GM23248 (cell line): ENCODE measurements at regions not wholly inside any gene's neighbourhood (a gene's known extent, or its start where the extent isn't known, plus 50 kb on each side); places are given as distances from the start of the nearest gene placed in this dataset.

Experiments
- EZH2 ChIP-seq: fragments of 200-600 bp; sonication (generic); IDR thresholded peaks from 2 replicates; pipeline ENCODE4 v1.6.1; 2018; ENCODE audit warnings: antibody characterized with exemption, mild to moderate bottlenecking; ENCODE audit not compliant: insufficient read depth, poor library complexity, severe bottlenecking
- EZH2phosphoT487 ChIP-seq: fragments of 200-600 bp; sonication (generic); IDR thresholded peaks from 2 replicates; pipeline ENCODE4 v1.6.1; 2018; ENCODE audit warnings: antibody characterized with exemption, moderate library complexity, mild to moderate bottlenecking, low read depth; ENCODE audit not compliant: insufficient read depth

- TF ChIP-seq EZH2 = no peak
- no peak for TF ChIP-seq EZH2phosphoT487
Observed at GRCh38 chr6:150702675-150703074, 103.0 kb downstream of the PLEKHG1 start.
